GM18498 (cell line): ENCODE measurements at regions not wholly inside any gene's neighbourhood (a gene's known extent, or its start where the extent isn't known, plus 50 kb on each side); places are given as distances from the start of the nearest gene placed in this dataset.
"Not testable (repeated sequence)": the region's sequence is repeated elsewhere in the genome, so short reads cannot be mapped to it uniquely, and the experiment has no call there.

Experiments
- ATAC-seq: cut with Tn5 transposase; IDR thresholded peaks from one replicate; pipeline ENCODE4 v1.9.1; 2021; ENCODE audit warnings: mild to moderate bottlenecking, moderate library complexity; ENCODE audit not compliant: unreplicated experiment

DNA sequence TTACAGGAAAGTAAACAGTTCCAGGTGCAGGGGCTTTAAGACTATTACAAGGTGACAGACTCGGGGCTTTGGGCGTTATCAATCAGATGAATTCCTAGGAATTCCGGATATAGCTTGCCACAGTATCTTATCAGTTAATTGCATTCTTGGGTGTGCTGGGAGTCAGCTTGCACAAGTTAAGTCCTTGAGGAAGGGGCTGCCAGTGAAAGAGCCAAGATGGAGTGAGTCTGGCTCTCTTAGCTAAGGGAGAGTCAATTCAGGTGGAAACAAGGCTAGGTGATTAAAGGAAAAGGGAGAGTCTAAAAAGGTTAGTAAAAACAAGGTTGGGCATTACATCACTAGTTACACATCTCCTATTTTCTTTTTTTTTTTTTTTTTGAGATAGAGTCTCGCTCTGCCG lies 199.8 kb upstream of the PRSS16 start:
- ATAC-seq: not testable (repeated sequence)

DNA sequence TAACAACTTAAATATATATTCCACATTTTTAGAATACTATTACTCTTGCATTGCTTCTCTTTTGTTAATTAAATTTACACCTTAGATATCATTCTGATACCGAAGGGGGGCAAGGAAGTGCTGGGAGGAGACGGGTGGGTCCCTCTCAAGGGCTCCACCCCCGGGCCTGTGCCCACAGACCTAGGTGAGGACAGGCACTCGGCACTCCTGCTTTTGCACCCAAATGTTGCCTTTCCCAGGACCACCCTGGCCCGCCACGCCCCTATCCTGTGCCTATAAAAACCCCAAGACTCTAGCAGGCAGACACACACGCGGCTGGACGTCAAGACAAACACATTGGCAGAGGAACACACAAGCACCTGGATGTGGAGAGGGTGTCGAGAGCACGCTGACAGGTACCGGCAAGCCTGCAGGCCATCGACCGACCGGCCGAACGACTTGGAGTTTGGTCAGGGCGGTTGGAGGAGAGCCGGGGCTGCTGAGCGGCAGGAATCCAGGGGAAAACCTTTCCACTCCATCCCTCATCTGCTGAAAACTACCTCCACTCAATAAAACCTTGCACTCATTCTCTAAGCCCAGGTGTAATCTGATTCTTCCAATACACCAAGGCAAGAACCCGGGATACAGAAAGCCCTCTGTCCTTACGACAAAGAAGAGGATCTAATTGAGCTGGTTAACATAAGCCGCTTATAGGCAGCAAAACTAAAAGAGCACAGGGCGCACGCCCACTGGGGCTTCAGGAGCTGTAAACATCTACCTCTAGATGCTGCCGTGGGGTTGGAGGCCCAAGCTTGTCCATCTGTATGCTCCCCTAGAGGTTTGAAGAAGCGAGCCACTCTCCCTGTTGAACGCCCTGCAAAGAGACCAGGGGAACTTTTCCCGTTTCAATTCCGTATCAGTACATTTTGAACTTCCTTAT lies 197.4 kb upstream of the PRSS16 start:
- ATAC-seq: no peak

DNA sequence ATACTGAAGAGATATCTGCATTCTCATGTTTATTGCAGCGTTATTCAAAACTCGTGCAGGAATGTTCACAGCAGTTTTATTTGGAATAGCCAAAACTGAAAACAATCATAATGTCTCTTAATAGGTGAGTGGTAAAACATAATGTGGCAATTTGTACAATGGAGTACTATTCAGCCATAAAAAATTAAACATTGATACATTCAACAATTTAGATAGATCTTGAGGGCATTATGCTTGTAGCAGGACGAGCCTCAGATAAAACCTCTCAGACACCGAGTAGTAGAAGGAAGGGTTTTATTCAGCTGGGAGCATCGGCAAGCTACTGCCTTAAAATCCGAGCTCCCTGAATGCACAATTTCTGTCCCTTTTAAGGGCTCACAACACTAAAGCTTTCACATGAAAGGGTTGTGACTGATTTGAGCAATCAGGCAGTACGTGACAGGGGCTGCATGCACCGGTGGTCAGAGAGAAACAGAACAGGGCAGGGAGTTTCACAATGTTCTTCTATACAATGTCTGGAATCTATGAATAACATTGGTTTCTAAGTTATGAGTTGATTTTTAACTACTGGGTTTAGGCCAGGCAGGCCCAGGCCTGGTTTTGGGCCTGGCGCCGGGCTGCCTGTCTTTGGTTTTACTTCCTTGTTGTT lies 195.3 kb upstream of the PRSS16 start:
- ATAC-seq: not testable (repeated sequence)

DNA sequence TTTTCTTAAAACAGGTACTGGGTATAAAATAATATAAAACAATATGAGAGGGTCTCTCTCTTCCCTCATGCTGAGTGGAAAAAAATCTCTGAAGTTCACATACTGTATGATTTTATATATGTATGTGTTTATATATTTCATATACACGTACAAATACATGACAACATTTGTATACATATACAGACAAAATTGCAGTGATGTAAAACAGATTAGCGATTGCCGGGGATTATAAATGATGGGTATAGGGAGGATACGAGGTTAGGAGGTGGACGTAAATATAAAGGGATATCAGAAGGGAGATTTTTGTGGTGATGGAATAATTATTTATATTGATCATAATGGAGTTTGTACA lies 194.8 kb upstream of the PRSS16 start:
- ATAC-seq: no peak

DNA sequence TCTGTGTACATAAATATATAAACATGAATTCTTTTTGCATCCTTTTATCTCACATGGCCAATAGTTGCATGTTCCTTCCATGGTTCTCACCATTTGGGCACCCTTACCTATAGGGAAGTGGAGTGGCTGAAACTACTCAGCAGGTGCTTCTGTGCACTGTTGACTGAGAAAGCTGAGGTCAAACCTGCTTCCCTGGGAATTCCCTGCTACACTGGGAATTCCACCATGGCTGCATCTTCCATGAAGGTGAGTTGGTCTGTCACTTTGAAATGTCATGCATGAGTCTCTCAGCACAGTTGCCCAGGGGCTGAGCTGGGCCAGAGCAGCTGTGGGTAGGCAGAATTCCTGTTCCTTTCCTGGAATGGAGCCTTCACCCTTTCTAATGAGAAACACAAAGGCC lies 193.8 kb upstream of the PRSS16 start:
- ATAC-seq: no peak

DNA sequence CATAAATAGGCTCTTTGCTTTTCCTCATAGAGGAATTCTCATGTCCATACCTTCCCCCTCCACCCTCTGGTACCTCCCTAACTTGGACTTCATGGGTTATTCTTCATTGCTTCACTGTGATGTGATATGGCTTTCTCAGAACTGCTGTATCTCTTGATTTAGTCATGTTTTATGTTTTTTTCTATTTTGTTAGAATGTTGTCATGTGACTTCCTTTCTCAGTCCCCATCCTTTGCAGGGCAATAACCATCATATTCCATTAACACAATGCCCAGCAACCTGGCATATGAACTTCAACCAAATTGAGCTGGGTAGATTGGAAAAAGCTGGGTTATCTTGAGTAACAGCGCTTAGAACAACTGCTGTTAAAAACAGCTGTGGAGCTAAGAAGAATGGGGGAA lies 190.9 kb upstream of the PRSS16 start:
- ATAC-seq: no peak

DNA sequence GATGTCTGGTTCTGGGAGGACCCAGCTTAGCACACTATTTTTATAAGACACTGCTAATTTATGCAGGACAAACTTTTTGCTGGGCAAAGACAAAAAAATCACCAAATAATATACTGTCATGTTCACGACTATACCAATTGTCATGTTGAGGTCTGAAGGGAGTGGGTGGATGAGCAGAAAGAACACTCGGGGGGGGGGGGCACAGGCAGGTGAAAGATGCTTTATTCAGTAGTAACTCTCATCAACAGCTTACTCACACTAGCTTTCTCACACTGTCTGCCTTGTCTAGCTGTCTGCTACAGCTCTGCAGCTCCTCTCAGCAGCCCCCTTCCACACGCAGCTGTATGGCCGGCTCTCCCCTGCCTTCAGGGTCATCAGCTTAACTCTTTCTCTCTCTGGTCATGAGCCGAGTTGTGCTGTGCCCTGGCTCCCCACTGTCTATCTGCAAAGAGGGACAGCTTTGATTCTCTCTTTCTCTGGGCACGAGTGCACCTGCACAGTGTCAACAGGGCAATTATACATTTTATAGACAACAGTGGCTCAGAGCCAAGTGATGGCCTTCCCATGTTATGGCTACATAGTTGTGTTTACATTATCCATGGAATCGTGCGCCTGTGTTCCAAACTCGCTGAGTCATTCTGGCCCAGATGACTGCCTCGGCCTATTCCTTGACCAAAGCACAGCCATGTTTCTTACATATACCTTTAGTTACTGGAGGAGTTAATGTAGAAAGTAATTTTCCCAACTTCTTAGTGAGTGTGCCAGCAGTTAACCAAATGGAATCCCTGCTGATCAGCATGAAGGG lies 187.7 kb upstream of the PRSS16 start:
- ATAC-seq: no peak

DNA sequence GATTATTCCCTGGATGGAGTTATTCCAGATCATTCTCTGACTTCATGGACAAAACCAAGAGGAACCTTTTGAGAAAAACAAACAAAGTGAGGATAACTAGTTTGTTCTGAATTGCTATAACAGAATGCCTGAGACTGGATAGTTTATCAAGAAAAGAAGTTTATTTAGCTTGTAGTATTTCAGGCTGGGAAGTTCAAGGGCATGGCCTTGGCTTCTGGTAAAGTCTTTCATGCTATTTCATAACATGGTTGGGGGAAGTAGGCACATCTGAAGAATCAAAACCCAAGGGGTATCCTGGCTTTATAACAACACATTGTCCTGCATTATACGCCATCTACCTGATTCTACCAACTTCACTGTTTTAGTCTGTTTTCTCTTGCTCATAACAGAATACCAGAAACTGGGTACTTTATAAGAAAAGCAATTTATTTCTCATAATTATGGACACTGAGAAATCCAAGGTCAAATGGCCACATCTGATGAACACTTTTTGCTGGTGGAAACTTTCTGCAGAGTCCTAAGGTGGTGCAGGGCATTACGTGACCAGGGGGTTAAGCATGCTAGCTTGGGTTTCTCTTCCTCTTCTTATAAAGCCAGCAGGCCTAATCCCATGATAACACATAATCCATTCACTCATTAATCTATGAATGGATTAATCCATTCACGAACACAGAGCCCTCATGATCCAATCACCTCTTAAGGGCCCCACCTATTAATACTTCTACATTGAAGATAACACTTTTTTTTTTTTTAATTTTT lies 186.1 kb upstream of the PRSS16 start:
- no peak for ATAC-seq

DNA sequence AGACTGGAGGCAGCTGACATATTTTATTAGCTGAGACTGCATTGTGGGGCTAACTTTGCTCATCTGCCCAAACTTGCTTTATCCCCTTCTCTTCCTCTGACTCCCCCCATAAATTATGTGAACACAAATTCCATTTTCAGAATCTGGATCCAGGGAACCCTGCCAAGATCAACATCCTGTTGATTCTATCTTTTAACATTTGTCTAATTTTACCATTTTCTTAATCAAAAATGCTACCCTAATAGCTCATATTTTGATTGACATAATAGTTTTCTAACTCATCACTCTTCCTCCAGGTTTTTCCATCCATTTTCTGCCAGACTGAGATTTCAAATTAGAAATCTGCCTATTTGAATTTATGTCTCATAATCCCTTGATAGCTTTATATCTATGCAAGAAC lies 184.7 kb upstream of the PRSS16 start:
- no peak for ATAC-seq

DNA sequence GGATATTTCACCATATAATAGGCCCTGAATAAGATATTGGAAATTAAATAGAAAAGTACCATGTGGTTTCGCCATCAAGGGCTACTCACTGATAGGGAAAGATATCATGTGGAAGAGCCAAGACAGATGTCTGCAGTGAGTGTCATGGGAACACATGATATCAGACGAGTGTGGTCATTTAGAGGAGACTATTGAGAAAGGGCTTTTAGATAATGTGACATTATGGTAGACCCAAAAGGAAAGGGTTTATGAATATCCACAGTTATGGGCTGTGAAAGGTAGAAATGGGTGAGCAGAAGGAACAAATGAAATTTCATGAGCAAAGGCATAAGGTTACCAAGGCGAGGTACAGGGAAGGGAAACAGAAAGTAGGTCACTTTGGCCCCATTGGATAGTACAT lies 182.3 kb upstream of the PRSS16 start:
- no peak for ATAC-seq

DNA sequence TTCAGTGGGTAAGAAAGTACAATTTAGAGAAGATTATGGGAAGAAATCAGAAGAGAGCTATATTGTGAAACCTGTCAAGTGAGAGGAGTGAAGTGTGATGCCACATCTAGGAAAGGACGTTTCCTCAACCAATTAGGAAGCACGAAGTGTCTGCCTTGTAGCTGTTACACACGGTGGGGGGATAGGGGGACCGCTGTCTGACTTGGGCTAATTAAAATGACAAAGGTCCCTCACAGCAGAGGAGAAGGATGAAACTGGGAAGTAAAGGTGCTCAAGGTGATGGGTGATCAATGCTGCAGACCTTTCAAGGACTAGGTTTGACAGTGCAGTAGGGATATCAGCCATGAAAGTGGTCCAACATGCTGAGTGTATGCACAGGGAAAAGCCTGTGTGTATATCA lies 181.1 kb upstream of the PRSS16 start:
- ATAC-seq: no peak

DNA sequence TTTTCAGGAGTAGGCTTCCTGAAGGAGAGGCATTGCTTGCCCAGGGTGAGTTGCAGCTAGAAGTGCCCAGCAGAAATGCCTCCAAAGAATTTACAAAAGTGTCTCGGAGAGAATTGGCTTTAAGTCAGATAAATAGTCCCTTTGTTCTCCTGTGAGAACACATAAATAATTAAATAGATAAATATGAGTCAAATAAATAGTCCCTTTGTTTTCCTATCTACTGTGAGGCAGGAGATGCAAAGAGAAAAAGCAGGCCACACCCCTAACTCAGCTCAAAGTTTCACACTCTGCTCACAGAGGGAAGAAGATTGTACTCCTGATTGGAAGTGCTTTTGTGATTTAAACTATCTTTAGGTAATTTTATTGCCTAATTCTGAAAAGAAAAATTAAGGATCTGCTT lies 180.7 kb upstream of the PRSS16 start:
- ATAC-seq: no peak

DNA sequence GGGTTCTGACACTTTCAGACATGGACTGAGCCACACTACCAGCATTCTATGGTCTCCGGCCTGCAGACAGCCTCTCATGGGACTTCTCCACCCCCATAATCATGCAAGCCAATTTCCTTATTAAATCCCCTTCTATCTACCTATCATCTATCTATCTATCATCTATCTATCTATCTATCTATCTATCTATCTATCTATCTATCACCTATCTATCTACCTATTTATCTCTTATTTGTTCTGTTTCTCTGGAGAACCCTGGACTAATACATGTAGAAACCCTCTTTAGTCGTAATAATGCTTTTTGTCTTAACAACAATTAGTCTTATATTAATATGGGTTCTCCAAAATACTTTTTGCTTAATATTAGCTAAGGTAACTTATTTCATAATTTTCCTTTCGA lies 174.1 kb upstream of the PRSS16 start:
- ATAC-seq: no peak

DNA sequence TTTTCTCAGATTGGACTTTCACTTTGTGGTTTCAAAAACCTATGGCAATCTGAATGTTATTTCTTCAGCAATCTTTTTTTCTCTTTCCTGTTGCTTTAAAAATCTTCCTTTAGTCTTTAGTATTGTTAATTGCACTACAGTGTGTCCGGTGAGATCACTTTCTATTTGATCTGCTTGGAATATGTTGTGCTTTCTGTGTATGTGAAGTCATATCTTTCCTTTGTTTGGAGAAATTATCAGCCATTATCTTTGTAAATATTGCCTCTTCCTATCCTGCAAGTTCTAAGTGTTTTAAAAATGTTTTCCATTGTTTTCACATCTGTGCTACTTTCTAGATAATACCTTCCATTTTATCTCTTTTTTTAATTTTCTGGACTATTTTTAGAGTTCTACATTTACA lies 171.4 kb upstream of the PRSS16 start:
- ATAC-seq: no peak

DNA sequence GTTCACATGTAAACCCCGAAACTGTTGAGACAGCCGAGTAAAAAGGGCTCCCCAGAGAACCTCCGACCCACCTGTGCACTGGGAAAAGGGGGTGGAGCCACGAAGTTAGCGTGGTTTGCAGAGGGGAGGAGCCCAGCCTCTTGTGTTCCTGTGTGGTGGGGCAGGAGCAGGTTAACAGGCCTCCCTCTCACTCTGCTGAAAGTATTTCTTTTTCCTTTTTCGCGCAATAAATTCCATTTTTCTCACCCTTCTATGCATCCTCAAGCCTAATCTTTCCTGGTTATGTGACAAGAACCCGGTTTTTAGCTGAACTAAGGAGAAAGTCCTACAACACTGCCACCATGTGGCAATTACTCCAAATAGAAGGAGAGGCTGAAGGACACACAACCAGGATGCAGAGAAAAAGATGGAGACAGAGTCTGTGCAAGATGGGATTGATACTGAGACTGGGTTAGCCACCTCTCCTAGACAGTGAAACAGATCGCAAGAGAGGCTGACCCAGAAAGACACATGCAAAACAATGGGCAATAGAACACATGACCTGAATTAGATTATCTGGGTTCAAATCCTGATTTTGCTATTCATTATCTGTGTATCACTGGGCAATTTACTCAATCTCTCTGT lies 168.7 kb upstream of the PRSS16 start:
- ATAC-seq: peak; percentile 72

DNA sequence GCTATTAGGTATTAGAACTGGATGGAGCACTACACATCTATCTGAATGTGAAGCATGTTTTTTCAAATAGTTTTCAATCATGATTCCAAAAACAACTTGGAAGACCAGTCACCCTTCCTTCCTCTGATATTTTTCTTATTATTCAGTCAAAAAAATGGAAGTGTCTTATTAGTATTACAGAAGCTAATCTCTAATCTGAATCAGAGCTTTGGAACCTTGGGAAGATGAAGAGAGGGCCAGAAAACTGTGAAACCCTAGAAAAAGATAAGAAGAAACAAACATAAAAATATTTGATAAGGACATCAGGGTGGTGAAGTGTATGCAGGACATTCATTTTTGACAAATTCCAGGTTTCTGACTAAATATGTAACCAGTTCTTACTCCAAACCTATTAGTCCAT lies 166.3 kb upstream of the PRSS16 start:
- no peak for ATAC-seq

DNA sequence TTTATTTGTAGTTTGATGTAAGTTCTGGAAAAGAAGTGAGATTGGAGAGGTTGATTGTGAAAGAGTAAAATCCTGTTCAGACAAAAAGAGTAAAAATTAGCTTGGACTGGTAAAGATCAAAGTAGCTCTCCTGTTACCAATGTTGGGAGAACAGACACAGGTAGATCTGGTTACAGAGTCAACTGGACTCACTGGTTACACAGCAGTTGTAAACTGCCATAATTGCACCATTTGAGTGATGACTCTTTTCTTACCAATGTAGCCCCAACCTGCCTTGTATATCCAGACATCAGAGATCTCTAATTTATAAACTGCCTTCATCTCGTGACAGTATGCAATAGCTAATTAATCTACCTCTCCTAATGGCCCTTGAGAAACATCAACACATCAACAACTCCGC lies 165.6 kb upstream of the PRSS16 start:
- no peak for ATAC-seq

DNA sequence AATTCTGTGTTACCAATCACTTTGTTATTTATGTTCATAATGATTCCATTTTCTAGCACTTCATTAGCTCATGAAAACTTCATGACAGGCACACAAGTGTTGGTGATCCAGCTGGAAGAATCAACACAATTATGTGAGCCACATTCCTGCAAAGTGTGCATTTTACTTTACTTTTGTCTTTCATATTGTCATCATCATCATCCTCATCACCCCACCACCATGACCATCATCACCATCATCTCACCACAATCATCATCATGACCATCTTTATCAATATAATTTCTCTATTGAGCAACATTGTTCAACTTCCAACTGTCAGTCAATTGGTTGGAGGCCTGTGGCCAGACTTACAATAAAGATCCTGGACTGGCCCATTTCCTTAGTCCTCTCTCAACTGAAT lies 159.4 kb upstream of the PRSS16 start:
- ATAC-seq: no peak

DNA sequence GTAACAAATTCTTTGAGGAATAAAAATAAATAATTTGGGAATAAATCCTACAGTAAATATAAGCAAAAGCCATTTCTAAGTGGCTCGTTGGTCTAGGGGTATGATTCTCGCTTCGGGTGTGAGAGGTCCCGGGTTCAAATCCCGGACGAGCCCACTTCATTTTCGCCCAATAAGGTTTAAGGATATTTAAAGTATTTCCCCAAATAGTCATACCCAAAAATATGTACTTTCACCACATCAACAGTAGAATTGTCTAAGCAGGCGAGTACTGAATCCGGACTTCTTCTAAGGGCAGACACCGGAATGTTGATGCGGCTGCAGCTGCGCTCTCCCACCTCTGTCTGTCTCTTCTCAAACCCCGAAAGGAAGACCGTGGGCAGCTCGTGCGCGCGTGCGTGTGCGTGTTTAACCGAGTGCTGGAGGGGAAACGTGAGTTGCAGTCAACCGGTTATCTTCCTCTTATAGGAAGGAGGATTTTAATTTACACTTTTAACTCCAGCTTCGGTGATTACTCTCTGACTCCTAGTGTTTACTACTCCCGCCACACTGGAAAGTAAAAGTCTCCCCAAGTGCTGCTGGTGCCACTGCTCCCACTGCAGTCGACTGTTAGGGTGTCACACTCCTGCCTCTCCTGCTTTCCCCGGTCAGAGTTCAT lies 155.7 kb upstream of the PRSS16 start:
- ATAC-seq: peak; percentile 62

DNA sequence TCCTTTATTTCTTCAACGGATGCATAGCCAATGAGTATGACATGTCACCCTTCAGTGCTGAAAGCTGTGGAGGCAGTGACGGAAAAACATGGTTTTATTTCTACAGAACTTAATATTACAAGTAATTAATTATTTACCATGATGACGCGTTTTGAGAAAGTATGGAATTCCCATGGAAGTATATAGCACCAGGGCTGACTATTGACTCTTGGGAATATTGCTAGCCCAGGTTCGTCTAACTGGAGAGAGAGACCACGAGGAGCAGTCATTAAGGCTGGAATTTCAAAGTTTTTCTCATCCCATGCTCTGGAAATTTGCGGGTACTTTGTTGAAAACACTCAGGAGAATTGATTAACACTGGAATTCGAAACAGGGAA lies 155.2 kb upstream of the PRSS16 start:
- ATAC-seq: no peak
